GM10266 (cell line): ENCODE measurements at regions not wholly inside any gene's neighbourhood (a gene's known extent, or its start where the extent isn't known, plus 50 kb on each side); places are given as distances from the start of the nearest gene placed in this dataset.

ENCODE experiments used
- DNase-seq: peaks from one replicate; pipeline ENCODE4 v3.0.0; 2012; ENCODE audit errors: extremely low spot score
- TF ChIP-seq, protein P1 (sequence below): IDR thresholded peaks from 2 replicates; pipeline ENCODE4 v1.5.1; 2012; ENCODE audit warnings: mild to moderate bottlenecking, low read depth; ENCODE audit not compliant: control insufficient read depth, insufficient read depth; ENCODE audit errors: missing control alignments

DNA sequence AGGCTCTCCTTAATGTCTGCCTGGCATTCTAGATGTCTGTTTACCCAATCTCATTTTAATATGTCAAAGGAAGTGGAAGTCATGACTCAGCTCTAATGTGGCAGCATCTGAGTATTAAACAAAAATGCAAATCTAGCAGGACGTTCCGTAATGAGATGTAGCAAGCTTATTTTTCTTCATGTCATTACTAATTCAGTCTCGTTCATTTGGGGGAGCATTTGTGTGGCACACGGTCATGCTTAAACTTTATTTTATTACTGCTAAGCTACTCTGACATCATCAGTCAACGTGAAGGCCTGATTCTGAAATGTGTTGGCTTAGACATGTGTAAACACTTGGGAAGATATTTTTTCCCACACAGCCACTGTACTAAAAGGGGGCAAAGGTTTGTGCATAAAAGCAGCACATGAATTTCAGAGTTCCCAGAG, 326.7 kb upstream of the TMPO start:
- TF ChIP-seq, protein P1, sequence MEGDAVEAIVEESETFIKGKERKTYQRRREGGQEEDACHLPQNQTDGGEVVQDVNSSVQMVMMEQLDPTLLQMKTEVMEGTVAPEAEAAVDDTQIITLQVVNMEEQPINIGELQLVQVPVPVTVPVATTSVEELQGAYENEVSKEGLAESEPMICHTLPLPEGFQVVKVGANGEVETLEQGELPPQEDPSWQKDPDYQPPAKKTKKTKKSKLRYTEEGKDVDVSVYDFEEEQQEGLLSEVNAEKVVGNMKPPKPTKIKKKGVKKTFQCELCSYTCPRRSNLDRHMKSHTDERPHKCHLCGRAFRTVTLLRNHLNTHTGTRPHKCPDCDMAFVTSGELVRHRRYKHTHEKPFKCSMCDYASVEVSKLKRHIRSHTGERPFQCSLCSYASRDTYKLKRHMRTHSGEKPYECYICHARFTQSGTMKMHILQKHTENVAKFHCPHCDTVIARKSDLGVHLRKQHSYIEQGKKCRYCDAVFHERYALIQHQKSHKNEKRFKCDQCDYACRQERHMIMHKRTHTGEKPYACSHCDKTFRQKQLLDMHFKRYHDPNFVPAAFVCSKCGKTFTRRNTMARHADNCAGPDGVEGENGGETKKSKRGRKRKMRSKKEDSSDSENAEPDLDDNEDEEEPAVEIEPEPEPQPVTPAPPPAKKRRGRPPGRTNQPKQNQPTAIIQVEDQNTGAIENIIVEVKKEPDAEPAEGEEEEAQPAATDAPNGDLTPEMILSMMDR = no peak
- DNase-seq = no peak

DNA sequence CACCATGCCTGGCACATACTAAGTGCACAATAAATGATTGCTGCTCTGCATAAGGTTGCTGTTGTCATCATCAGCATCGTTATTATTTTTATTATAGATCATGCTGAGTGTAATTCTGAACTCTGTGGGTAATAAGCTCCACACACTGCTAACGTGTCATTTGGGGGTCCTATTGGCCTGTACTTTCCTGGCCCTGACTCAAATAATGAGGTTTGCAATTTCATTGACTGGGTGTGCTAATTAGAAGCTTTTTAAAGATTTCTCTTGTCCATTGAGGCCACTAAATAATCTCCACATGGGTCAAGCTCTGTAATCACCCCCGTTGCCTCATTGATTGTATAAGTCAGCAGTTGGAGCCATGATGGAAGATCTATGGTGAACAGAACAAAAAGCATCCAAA, 320.8 kb upstream of the TMPO start:
- TF ChIP-seq, protein P1 = no peak
- no peak for DNase-seq

DNA sequence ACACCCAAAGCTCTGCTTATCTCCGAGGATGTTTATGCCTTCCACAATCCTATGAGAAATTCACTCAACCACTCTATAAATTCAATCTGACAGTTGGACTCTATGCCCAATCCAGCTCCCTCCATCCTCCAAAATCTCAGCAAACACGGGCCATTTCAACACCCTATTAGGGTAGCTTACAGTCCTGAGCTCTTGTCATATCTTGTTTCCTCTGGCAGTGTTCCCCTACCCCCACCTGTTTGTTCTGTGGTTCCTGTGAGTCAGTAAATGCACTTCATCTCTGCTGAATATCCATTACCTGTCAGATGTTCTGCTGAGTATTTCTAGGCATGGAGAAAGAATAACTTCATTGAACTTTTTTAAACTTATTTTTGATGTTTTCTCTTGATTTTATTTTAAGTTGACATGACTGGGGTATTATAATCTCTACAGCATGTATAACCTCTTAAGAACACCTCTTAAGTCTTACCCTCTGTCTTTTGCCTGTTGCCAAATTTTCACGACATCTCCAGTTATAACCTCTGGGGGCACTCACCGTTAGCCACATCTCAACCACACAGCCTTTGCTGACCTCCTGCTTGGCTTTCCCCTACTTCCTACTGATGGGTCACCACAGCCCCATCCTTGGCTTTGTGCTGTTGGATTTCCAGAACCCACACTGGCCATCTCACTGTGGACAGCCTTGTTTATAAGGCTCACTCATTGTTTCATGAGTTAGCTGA, 317.0 kb upstream of the TMPO start:
- no peak for DNase-seq
- TF ChIP-seq, protein P1 = no peak

DNA sequence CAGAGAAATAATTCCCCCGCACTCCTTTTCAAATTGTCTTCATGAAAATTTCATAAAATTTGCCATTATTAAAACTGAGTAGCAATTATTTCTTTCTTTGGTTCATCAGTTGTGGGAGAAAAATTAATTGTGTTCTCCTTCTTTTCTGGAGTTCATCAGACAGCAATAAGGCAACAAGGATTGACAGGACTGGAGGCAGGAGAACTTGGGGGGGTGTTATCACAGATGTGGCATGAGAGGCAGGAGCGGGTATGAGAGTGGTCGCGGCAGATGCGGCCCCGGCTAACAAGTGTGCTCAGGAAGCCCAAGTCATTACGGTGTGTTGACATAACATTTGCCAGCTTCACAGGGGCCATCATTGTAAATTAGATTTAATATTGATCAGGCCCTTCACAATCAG, 306.6 kb upstream of the TMPO start:
- TF ChIP-seq, protein P1 = no peak
- DNase-seq = no peak

DNA sequence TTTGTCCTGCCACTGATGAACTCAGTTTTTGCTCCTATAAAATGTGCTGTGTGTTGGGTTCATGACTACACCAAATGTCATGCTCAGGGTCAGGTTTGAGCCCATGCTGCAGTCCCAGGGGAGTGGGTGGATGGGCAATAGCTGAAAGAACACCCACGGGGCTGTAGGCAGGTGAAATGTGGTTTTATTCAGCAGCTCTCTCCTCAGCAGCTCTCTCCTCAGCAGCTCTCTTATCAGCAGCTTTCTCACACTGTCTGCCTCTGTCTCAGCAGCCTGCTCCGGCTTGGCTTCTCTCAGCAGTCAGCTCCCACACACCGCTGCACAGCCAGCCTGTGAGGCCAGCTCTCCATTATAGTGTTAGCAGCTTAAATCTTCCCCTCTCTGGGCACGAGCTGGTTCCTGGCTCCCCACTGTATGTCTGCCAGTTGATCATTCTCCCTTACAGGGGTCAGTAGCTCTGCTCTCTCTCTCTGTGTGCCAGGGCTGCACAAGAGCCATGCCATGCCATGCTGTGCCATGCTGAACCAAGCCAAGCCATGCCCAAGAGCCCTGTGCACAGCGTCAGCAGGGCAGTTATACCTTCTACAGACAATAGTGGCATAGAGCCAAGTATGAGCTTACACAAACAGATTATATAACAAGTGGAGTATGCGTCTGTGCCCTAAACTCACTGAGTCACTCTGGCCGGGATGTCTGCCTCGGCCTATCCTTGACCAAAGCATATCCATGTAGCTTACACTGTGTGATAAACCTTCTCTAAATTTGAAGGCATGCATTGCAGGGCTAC, 303.3 kb upstream of the TMPO start:
- TF ChIP-seq, protein P1 = no peak
- DNase-seq = no peak

DNA sequence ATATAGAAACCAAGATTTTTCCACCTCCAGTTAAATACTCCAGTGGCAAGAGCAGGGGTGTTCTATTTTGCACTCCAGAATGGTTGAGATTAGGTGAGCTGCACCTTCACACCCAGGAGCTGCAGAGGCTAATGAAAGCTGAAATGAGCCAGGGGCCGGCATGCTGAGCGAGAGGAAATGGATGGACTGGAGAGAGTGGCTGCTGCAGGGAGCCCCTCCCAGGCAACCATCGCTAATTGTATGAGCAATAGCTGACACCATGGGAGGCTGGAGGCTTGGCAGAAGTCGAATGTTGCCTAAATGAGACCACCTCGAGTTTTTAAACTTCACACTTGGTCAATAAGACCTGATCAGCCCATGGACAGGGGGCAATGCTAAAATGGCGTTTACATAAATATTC, 301.8 kb upstream of the TMPO start:
- TF ChIP-seq, protein P1 = no peak
- DNase-seq = no peak

DNA sequence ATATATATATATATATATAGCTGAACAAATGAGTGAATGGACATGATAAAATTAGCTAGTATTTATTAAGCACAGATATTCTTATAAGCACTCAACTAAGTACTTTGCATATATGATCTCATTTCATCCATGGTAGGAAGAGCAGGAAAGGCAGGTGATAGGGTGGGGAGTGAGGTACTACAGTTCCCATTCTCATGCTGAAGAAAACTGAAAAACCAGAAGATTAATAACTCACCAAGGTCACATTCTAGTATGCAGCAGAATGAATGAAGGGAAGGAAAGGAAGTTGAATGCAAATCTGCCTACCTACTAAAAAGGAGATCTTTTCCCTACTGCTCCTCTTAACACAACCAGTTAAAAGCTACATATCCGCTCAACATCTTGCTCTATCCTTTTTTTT, 298.1 kb upstream of the TMPO start:
- TF ChIP-seq, protein P1 = no peak

More for the DNA sequence above, 298.1 kb upstream of the TMPO start:
- DNase-seq = no peak
